BLaER1 (cell line): ENCODE measurements at regions not wholly inside any gene's neighbourhood (a gene's known extent, or its start where the extent isn't known, plus 50 kb on each side); places are given as distances from the start of the nearest gene placed in this dataset.

Source experiments
- H3K27ac ChIP-seq: shearing (Covaris generic); formaldehyde crosslinking; 2 replicates; pipeline ENCODE4 v1.8.1; 2022
- H3K27me3 ChIP-seq: shearing (Covaris generic); formaldehyde crosslinking; 2 replicates; pipeline ENCODE4 v1.8.1; 2022
- H3K36me3 ChIP-seq: shearing (Covaris generic); formaldehyde crosslinking; 2 replicates; pipeline ENCODE4 v1.8.1; 2022
- H3K4me1 ChIP-seq: shearing (Covaris generic); formaldehyde crosslinking; 2 replicates; pipeline ENCODE4 v1.8.1; 2022
- H3K4me2 ChIP-seq: shearing (Covaris generic); formaldehyde crosslinking; 2 replicates; pipeline ENCODE4 v1.8.1; 2022
- H3K4me3 ChIP-seq: shearing (Covaris generic); formaldehyde crosslinking; 2 replicates; pipeline ENCODE4 v1.8.1; 2022
- H3K9ac ChIP-seq: shearing (Covaris generic); formaldehyde crosslinking; 2 replicates; pipeline ENCODE4 v1.8.1; 2022
- H3K9me3 ChIP-seq: shearing (Covaris generic); formaldehyde crosslinking; 2 replicates; pipeline ENCODE4 v1.8.1; 2022
- H4K20me1 ChIP-seq: shearing (Covaris generic); formaldehyde crosslinking; 2 replicates; pipeline ENCODE4 v1.8.1; 2022
- Cebpa-rat ChIP-seq: shearing (Covaris generic); IDR thresholded peaks from 2 replicates; pipeline ENCODE4 v1.8.1; 2022

GRCh38 chr6:163717106-163717764 lies 302.7 kb downstream of the QKI start:
- peak overlapping the region; percentile 69 for H3K4me2 ChIP-seq
- no peaks in the 10 kb centered on the region for H3K36me3 ChIP-seq
- H3K9ac ChIP-seq, result no peak overlapping the region
- H4K20me1 ChIP-seq, result no peaks in the 10 kb centered on the region
- TF ChIP-seq Cebpa-rat, result no peak
- H3K4me3 ChIP-seq, result no peak overlapping the region
- no peak overlapping the region for H3K27ac ChIP-seq
- no peaks in the 10 kb centered on the region for H3K9me3 ChIP-seq
- H3K4me1 ChIP-seq, result peaks cover 65% of the 10 kb centered on the region
- H3K27me3 ChIP-seq, result no peaks in the 10 kb centered on the region

DNA sequence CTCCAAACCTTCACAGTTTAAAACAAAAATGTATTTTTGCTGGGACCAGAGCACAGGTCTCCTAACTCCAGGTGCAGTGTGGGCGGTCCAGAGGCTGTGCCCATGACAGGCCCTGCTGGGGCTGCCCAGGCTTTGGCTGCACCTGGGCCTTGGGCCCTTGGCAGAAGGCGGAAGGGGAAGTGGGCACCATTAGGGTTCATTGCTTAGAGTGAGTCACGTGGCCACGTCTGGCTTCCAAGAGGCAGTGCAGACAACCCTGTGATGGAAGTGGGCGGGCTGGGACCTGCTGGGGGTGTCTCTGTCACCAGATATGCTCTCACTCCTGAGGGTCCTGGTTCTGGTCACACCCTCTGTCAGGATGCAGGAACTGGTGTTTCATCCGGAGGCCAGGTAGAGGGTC lies 302.2 kb downstream of the QKI start:
- no peaks in the 10 kb centered on the region for H3K27me3 ChIP-seq
- H3K9me3 ChIP-seq, result no peaks in the 10 kb centered on the region

GRCh38 chr6:163715846-163716245 lies 301.3 kb downstream of the QKI start:
- Histone ChIP-seq H3K27me3 (no peaks in the 10 kb centered on the region), H3K27ac (peak overlapping the region; percentile 69; the same call in 1 of the 2 replicates), H3K4me1 (peaks cover 79% of the 10 kb centered on the region), H3K9ac (no peak overlapping the region), H4K20me1 (no peaks in the 10 kb centered on the region), H3K4me3 (no peak overlapping the region), H3K36me3 (no peaks in the 10 kb centered on the region), H3K9me3 (no peaks in the 10 kb centered on the region), H3K4me2 (peak overlapping the region; percentile 69; the same call in 1 of the 2 replicates)
- no peak for TF ChIP-seq Cebpa-rat

More for the DNA sequence above, 302.2 kb downstream of the QKI start:
- Histone ChIP-seq H3K9ac (no peak overlapping the region), H3K27ac (peak overlapping the region; percentile 69), H3K36me3 (no peaks in the 10 kb centered on the region), H3K4me2 (peak overlapping the region; percentile 69), H4K20me1 (no peaks in the 10 kb centered on the region), H3K4me1 (peaks cover 70% of the 10 kb centered on the region), H3K4me3 (no peak overlapping the region)
- TF ChIP-seq Cebpa-rat, result no peak

DNA sequence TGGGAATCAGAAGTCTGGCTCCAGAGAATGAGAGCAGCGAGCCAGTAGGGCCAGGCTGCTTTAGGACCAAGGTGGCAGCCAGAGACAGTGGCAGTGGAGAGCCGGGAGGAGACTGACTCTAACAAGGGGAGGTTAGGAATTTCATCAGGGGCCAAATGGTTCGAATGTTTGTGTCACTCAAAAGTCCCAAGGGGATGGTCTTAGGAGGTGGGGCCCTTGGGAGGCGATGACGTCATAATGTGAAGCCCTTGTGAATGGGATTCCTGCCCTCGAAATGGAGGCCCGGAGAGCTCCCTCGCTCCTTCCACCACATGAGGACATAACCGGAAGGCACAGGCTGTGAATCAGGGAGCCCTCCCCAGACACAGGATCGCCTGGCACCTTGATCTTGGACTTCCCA lies 299.7 kb downstream of the QKI start:
- H3K27ac ChIP-seq, result 0 out of 2 replicates have a peak overlapping the region, but pooled peaks have one; percentile 25
- H3K4me3 ChIP-seq, result no peak overlapping the region
- peaks cover 93% of the 10 kb centered on the region for H3K4me1 ChIP-seq
- TF ChIP-seq Cebpa-rat, result no peak
- H3K36me3 ChIP-seq, result no peaks in the 10 kb centered on the region
- H4K20me1 ChIP-seq, result no peaks in the 10 kb centered on the region
- H3K9ac ChIP-seq, result no peak overlapping the region
- no peaks in the 10 kb centered on the region for H3K27me3 ChIP-seq
- peak overlapping the region; percentile 39; the same call in 1 of the 2 replicates for H3K4me2 ChIP-seq
- H3K9me3 ChIP-seq, result no peaks in the 10 kb centered on the region

DNA sequence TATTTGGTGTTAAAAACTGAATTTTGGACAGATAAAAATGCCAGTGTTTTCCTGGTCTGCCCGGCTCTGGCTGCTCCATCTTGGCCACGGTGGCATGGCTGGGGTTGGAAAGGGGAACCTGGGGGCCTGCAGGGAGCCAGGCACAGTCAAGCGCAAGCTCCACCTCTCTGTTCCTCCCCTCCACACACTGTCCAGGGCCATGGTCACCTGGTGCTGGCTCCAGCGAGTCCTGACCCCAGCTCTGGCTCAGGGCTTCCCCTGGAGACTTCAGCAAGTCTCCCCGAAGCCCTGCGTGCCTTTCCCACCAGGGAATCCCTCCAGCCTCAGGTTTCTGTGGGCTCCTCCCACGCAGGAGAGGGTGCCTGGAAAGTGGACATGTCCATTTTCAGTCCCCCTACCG lies 298.5 kb downstream of the QKI start:
- H3K9ac ChIP-seq, result peak overlapping the region; percentile 61
- TF ChIP-seq Cebpa-rat, result no peak
- H3K4me1 ChIP-seq, result peaks cover 93% of the 10 kb centered on the region
- peak overlapping the region; percentile 88 for H3K4me2 ChIP-seq
- H3K36me3 ChIP-seq, result no peaks in the 10 kb centered on the region
- no peaks in the 10 kb centered on the region for H3K27me3 ChIP-seq
- no peaks in the 10 kb centered on the region for H4K20me1 ChIP-seq
- H3K27ac ChIP-seq, result peak overlapping the region; percentile 83
- H3K9me3 ChIP-seq, result no peaks in the 10 kb centered on the region
- H3K4me3 ChIP-seq, result 0 out of 2 replicates have a peak overlapping the region, but pooled peaks have one; percentile 12

DNA sequence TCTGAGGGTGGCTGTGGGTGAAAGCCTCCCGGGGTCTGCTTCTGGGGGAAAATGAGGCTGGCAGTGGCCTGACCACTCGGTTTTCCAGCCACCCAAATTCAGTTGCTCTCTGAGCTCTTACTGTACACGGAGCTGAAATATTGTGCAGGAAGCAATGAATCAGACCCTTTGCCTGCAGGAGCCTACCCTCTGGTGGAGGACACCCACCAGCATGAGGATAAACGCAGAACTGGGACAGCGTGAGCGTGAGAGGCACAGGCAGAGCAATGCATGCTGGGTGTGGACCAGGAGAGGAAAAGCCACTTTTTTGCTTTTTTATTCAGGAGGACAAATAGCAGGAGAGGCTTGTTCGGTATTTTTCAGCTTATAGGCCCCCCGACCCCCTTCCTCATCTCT lies 298.0 kb downstream of the QKI start:
- Histone ChIP-seq H4K20me1 (no peaks in the 10 kb centered on the region), H3K9me3 (no peaks in the 10 kb centered on the region), H3K4me1 (peaks cover 94% of the 10 kb centered on the region), H3K27me3 (no peaks in the 10 kb centered on the region), H3K9ac (peak overlapping the region; percentile 61), H3K27ac (peak overlapping the region; percentile 83), H3K4me2 (peak overlapping the region; percentile 88), H3K36me3 (no peaks in the 10 kb centered on the region), H3K4me3 (peak overlapping the region; percentile 40; the same call in 1 of the 2 replicates)
- TF ChIP-seq Cebpa-rat, result no peak; the same call in 1 of the 2 replicates

DNA sequence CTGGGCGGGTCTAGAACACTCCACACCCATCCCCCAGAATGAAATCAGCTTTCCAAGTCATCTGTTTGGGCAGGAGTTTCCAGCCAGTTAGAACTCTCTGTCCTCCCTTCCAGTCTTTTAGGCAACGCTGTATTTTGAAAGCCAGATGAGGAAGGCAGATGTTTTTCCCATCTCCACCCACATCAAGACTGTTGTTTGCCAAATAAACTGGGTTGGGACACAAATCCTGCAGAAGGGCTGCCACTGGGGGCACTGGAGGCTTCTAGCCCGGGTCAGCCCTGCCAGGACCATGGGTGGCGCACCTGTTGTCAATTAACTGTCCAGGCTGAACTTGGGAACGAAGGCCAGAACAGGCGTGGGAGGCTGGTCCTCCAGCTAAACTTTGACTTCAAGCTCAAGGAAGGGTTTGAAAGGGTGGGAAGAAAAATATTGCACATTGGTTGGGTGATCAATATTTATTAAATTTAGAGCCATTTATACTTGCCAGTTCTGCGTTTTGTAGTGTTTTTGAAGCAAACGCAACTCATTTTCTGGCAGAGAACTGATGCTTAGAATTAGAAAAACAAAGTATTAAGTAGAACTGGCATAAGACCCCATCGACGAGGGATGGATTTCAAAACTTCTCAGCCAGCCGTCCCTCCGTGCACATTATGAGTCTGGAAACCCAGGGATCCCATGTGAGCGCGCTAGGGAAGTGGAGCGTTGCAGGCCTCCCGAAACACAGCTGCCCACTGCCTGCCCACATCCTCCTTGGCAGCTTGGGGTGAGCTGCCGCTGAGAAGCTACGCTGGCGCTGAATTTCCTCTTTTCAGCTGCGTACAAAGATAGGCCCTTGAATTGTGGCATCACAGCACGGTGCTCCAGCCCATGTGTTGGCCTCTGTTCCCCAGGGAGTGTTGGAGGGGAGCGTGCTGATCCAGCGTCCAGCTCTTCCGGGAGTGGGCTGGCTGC lies 297.4 kb downstream of the QKI start:
- Histone ChIP-seq H3K9me3 (no peaks in the 10 kb centered on the region), H3K4me3 (peak overlapping the region; percentile 41; the same call in 1 of the 2 replicates), H4K20me1 (no peaks in the 10 kb centered on the region), H3K4me2 (peak overlapping the region; percentile 88), H3K27ac (peak overlapping the region; percentile 83), H3K4me1 (peaks cover 94% of the 10 kb centered on the region), H3K9ac (peak overlapping the region; percentile 61; the same call in 1 of the 2 replicates), H3K36me3 (no peaks in the 10 kb centered on the region), H3K27me3 (no peaks in the 10 kb centered on the region)
- no peak; the same call in 1 of the 2 replicates for TF ChIP-seq Cebpa-rat

DNA sequence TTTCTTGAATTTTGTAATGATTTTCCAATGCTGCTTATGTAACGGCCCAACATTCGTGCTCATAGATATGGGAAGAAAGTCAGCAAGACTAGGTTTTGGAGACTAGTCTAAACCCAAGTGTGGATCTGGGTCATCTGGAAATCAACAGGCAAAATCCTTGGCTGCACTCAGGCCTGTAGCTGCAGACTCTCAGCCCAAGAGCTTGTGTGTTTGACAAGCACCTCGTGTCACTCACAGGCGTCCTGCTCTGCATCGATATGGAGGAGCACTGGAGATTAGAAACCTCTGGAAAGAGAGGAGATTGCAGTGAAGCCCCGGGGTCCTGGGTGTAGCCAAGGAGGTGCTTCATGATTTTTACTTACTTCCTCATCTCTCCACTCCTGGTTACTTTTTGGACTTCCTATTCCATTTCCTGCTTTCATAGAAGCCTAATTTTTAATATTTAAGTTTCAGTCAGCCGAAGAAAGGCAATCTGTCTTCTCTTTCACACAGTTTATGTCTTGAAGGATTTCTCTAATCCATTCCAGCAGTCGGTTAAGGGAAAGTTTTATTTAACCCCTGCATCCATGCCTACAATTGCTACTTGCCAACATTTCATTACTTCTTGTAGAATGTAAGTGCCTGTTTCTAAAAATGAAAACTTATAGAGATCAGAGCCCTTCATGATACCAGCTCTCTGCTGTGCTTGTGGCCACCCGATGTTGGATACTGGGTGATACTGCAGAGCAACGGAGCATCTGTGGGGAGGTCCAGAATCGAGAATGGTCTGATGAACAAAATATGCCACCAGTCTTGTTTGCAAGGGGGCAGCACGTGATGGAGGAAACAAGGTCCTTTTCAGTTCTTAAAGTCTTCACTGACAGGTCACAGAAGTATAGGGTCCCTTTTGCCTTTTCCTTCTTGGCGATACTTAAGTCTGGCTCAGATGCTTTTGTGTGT lies 296.3 kb downstream of the QKI start:
- Histone ChIP-seq H3K9ac (no peak overlapping the region), H4K20me1 (no peaks in the 10 kb centered on the region), H3K9me3 (no peaks in the 10 kb centered on the region), H3K4me1 (peaks cover 93% of the 10 kb centered on the region), H3K27ac (peak overlapping the region; percentile 60; the same call in 1 of the 2 replicates), H3K36me3 (no peaks in the 10 kb centered on the region), H3K27me3 (no peaks in the 10 kb centered on the region), H3K4me3 (no peak overlapping the region), H3K4me2 (peak overlapping the region; percentile 88)
- TF ChIP-seq Cebpa-rat, result no peak

DNA sequence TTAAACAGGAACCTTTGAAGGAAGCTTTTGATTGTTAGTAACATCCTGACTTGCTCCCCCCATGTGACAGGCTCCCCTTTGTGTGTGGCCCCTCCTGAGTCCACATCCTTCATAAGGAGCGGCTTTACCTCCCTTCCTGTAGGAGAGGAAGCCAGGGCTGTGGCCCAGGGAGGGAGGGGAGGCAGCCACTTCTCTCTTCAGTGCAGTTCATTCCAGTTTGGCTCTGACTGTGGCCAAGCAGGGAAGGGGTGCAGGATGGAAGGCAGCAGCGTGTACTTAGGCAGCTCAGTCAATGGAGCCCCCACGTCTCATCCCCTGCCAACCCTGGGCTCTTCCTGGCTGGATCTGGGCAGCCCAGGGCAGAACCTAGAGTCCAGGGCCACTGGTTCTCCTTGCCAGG lies 295.2 kb downstream of the QKI start:
- no peak for TF ChIP-seq Cebpa-rat
- Histone ChIP-seq H3K4me2 (peak overlapping the region; percentile 88), H3K9me3 (no peaks in the 10 kb centered on the region), H3K36me3 (no peaks in the 10 kb centered on the region), H4K20me1 (no peaks in the 10 kb centered on the region), H3K4me3 (no peak overlapping the region), H3K27me3 (no peaks in the 10 kb centered on the region), H3K4me1 (peaks cover 93% of the 10 kb centered on the region), H3K9ac (no peak overlapping the region), H3K27ac (no peak overlapping the region)
